Stromal cell of bone marrow (primary cell): ENCODE measurements at regions not wholly inside any gene's neighbourhood (a gene's known extent, or its start where the extent isn't known, plus 50 kb on each side); places are given as distances from the start of the nearest gene placed in this dataset.
"Not testable (repeated sequence)": the region's sequence is repeated elsewhere in the genome, so short reads cannot be mapped to it uniquely, and the experiment has no call there.

Experiments used
- DNase-seq: peaks from one replicate; pipeline ENCODE4 v3.0.0-alpha.2; 2012; ENCODE audit warnings: low read depth

- DNase-seq = peak; percentile 39
Observed at GRCh38 chr16:22436823-22437652, 62.6 kb upstream of the CDR2 start.

DNA sequence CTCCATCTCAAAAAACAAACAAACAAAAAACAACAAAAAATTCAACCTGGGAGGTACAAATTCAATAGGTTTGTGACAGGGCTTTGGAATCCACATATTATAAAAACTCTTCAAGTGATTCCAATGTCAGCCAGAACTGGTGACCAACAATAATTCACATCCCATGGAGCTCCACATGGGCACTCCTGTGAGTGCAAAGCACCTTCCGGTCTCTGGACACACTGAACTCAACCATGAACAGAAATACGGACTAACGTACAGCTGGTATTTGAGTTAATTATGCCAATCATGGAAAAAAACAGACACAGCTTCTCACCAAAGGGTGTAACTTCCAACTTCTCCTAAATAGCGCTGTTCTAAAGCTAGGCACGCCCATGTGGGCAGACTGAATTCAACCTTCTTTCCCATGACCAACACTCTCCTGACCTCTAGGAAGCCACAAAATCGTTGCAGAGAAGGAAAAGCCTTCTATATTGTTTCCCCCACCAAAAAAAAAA is 62.0 kb upstream of the CDR2 start:
- DNase-seq = not testable (repeated sequence)

DNA sequence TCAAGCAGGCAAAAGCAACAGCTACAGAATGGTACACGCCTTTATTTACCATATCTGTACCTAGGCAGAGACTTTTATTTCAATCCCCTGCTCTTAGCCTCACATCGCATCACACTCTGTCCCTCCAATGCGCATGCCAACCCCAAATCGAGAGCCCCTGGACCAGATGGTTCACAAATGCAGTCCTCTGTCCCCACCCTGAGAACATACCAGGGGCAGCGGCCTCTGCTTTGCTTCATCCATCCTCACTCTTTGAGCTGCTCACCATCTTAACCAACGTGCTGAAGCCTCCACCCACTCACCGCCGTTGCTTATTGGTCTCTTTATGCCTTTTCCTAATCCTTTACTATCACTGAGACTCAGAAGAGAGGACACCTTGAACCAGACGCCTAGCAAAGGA is 56.9 kb upstream of the CDR2 start:
- not testable (repeated sequence) for DNase-seq

DNA sequence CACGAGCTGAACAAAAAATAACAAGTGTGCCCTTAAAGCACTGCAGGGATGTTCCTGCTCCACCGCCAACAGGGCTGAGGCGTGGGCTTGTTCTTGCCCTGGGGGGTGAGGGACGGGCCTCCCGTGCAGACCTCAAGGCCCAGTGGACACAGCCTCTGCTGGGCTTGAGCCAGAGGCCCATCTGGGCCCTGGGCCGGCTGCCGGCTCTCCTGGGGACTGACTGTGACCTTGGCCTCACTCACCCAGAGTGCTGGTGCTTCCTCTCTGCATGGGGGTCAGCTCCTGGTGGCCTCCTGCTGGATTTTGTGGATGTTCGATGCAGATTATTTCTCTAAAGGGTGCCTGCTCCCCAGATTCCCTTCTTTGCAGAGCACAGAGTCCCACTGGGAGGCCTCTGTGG is 54.2 kb upstream of the CDR2 start:
- no peak for DNase-seq

DNA sequence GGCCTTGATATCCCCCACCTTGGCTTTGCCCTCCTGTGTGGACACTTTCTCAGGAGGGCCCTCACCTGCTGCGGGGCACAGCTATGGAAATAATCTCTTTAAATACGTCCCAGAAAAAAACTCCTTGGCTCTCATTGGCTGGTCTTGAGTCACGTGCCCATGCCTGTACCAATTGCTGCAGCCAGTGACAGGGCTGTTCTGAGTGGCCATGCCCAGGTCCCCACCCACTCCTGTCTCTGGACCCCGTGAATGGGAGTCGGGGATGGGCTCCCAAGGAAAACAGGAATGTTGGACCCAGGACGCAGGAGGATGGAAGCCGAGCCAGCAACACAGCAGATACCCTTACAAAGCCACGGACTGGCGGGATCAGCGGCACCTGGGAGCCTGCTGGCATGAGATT is 53.1 kb upstream of the CDR2 start:
- DNase-seq = no peak

DNA sequence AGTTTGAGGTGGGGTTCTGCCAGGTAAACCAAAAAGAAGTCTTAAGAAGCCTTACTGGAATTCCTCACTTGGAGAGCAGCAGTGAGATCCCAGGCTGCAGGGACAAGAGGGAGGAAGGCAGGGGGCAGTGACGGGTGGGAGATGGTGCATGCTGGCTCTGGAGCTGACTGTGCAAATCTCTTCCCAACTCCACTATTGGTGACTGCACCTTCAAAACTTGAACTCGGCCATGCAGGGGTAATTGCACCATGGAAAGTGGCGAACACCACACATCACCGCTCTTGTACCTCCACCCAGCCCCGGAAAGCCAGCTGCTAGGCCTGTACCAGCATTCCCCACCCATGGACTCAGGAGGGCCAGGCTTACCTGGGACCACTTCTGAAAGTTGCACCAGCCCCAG is 51.4 kb upstream of the CDR2 start:
- no peak for DNase-seq

DNA sequence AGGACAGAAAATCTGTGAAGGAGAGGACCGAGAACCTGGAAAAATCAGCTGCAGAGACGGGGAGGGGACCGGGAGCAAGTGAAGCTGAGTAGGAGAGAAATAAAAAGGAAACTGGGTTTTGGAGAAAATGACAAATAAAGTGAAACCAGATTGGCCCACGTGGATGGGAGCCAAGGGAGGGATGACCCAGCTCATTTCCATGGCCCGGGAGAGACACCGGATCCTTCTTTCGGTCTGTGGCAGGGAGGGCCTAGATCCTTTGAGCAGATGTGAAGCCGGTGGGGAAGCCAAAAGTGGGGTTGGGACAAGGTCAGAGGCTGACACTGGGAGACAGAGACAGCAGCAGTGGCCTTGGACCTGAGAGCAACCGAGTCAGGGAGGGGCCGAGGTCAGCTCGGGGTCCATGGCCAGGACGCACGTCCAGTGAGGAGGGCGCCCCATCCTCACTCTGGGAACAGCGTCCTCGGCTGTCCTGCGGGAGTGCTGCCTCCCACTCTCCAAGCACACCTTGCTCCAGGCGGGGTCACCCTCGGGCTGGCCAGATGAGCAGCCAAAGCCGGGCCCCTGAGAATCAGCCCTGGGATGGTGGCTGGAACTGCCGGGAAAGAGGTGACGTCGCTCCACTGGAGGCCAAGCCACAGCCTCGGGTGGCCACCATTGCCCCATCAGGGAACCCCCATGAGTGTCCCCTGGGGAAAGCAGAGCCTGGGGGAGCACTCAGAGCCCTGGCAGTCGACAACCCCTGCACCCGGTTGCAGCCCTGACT is 50.8 kb upstream of the CDR2 start:
- peak; percentile 74 for DNase-seq

- DNase-seq = peak; percentile 61
Observed at GRCh38 chr16:22424161-22424937, 49.9 kb upstream of the CDR2 start.
